H1 (cell line): ENCODE measurements at regions not wholly inside any gene's neighbourhood (a gene's known extent, or its start where the extent isn't known, plus 50 kb on each side); places are given as distances from the start of the nearest gene placed in this dataset.

Experiments
- CTCF ChIA-PET: fragments of 300-600 bp; sonication (Branson Sonifier 250); formaldehyde crosslinking; loops from one replicate; lab custom pipeline; 2021; ENCODE audit not compliant: partially characterized antibody; lab: Charles Lee
- POLR2A ChIA-PET: fragments of 300-600 bp; sonication (Branson Sonifier 250); formaldehyde crosslinking; loops from one replicate; lab custom pipeline; 2021; ENCODE audit warnings: inconsistent platforms; ENCODE audit not compliant: partially characterized antibody; lab: Charles Lee
- DNase-seq, 2 experiments: peaks; one replicate each; pipeline versions ENCODE4 v3.0.0 to v3.0.0-alpha.2; 2010 to 2022; ENCODE audit warnings: low spot score in 2 of 2, low read depth in 1 of 2, mixed read lengths in 1 of 2
- FAIRE-seq: peaks from 2 replicates; lab custom pipeline; 2011; peaks lifted over from hg19 to GRCh38; lab: Jason Lieb, UNC
- H2AFZ ChIP-seq: 2 replicates; pipeline ENCODE4 v1.8.1; 2012; ENCODE audit warnings: low read length, inconsistent platforms
- H2AK5ac ChIP-seq: 2 replicates; pipeline ENCODE4 v1.6.1; 2013; ENCODE audit warnings: low read depth, low read length
- H2BK120ac ChIP-seq: replicated peaks from 2 replicates; pipeline ENCODE3; 2013; ENCODE audit warnings: low read depth, low read length, inconsistent platforms
- H2BK12ac ChIP-seq: 2 replicates; pipeline ENCODE4 v1.6.1; 2013; ENCODE audit warnings: low read depth, low read length
- H2BK15ac ChIP-seq: 2 replicates; pipeline ENCODE4 v1.6.1; 2013; ENCODE audit warnings: low read length
- H2BK20ac ChIP-seq: 2 replicates; pipeline ENCODE4 v1.6.1; 2013; ENCODE audit warnings: low read length
- H2BK5ac ChIP-seq: 2 replicates; pipeline ENCODE4 v1.6.1; 2013; ENCODE audit warnings: low read depth, low read length
- H3K14ac ChIP-seq: 2 replicates; pipeline ENCODE4 v1.6.1; 2013; ENCODE audit warnings: inconsistent platforms; ENCODE audit not compliant: insufficient read length
- H3K18ac ChIP-seq: 2 replicates; pipeline ENCODE4 v1.6.1; 2013; ENCODE audit warnings: low read length; ENCODE audit errors: extremely low read depth
- H3K23ac ChIP-seq: 2 replicates; pipeline ENCODE4 v1.6.1; 2013; ENCODE audit warnings: inconsistent platforms; ENCODE audit not compliant: insufficient read length
- H3K23me2 ChIP-seq: 2 replicates; pipeline ENCODE4 v1.6.1; 2013; ENCODE audit warnings: low read depth, low read length
- H3K27ac ChIP-seq: 2 replicates; pipeline ENCODE4 v1.6.1; 2011; ENCODE audit warnings: low read depth, low read length, inconsistent platforms
- H3K27me3 ChIP-seq, 4 experiments: replicated peaks in 1 of 4; 1 replicate in 1 of 4; 2 replicates in 3 of 4; pipeline versions ENCODE4 v1.6.1 to v1.8.1; 2011 to 2013; ENCODE audit warnings: low read length in 3 of 4, mild to moderate bottlenecking in 3 of 4, inconsistent platforms in 2 of 4, mixed read lengths in 2 of 4, moderate library complexity in 1 of 4; ENCODE audit not compliant: control insufficient read depth in 3 of 4, insufficient read depth in 3 of 4; ENCODE audit errors: extremely low read depth in 1 of 4
- H3K36me3 ChIP-seq, 4 experiments: 2 replicates each; pipeline versions ENCODE4 v1.6.1 to v1.8.1; 2011 to 2013; ENCODE audit warnings: mild to moderate bottlenecking in 4 of 4, low read length in 3 of 4, moderate library complexity in 2 of 4, control low read depth in 1 of 4, inconsistent platforms in 1 of 4; ENCODE audit not compliant: insufficient read depth in 4 of 4, control insufficient read depth in 2 of 4
- H3K4ac ChIP-seq: replicated peaks from 2 replicates; pipeline ENCODE3; 2013; ENCODE audit warnings: low read length, low read depth, mixed read lengths, inconsistent platforms; ENCODE audit not compliant: insufficient read length
- H3K4me1 ChIP-seq, 4 experiments: replicated peaks in 1 of 4; 1 replicate in 1 of 4; 2 replicates in 3 of 4; pipeline versions ENCODE4 v1.6.1 to v1.8.1; 2011 to 2013; ENCODE audit warnings: low read length in 3 of 4, inconsistent platforms in 2 of 4, mixed read lengths in 1 of 4; ENCODE audit not compliant: insufficient read depth in 4 of 4, control insufficient read depth in 3 of 4
- H3K4me2 ChIP-seq, 2 experiments: 2 replicates each; pipeline versions ENCODE4 v1.6.1 to v1.8.1; 2011 to 2013; ENCODE audit warnings: low read depth in 2 of 2, low read length in 2 of 2, control low read depth in 1 of 2, inconsistent platforms in 1 of 2, mild to moderate bottlenecking in 1 of 2; ENCODE audit not compliant: insufficient read depth in 1 of 2
- H3K4me3 ChIP-seq, 4 experiments: fragments of 200-600, 300-600 bp in 1 of 4; sonication (generic), shearing (Covaris generic), sonication (Bioruptor Twin) in 1 of 4; 2 replicates each; pipeline versions ENCODE4 v1.5.1 to v1.8.1; 2011 to 2016; ENCODE audit warnings: low read length in 4 of 4, low read depth in 3 of 4, control low read depth in 2 of 4, inconsistent platforms in 2 of 4, mild to moderate bottlenecking in 2 of 4, mixed read lengths in 1 of 4, moderate library complexity in 1 of 4; ENCODE audit not compliant: insufficient read depth in 2 of 4; ENCODE audit errors: extremely low read depth in 1 of 4
- H3K56ac ChIP-seq: replicated peaks from 2 replicates; pipeline ENCODE3; 2013; ENCODE audit warnings: low read depth, mild to moderate bottlenecking, mixed read lengths, low read length, inconsistent platforms; ENCODE audit not compliant: insufficient read length
- H3K79me1 ChIP-seq: 2 replicates; pipeline ENCODE4 v1.6.1; 2013; ENCODE audit warnings: low read depth, low read length, control low read depth
- H3K79me2 ChIP-seq, 2 experiments: 2 replicates each; pipeline versions ENCODE4 v1.6.1 to v1.8.1; 2012 to 2013; ENCODE audit warnings: low read length in 2 of 2, mild to moderate bottlenecking in 2 of 2, inconsistent platforms in 1 of 2; ENCODE audit not compliant: insufficient read depth in 2 of 2, control insufficient read depth in 1 of 2
- H3K9ac ChIP-seq, 4 experiments: replicated peaks in 1 of 4; 1 replicate in 1 of 4; 2 replicates in 3 of 4; pipeline versions ENCODE4 v1.6.1 to v1.8.1; 2011 to 2013; ENCODE audit warnings: low read depth in 3 of 4, low read length in 3 of 4, control low read depth in 2 of 4, mild to moderate bottlenecking in 2 of 4, moderate library complexity in 2 of 4, inconsistent platforms in 1 of 4; ENCODE audit errors: extremely low read depth in 1 of 4
- H3K9me3 ChIP-seq, 2 experiments: 2 replicates each; pipeline versions ENCODE4 v1.6.1 to v1.8.1; 2012 to 2013; ENCODE audit warnings: mild to moderate bottlenecking in 2 of 2, moderate library complexity in 2 of 2, control low read depth in 1 of 2, inconsistent platforms in 1 of 2, low read depth in 1 of 2, low read length in 1 of 2, mixed read lengths in 1 of 2; ENCODE audit not compliant: insufficient read depth in 2 of 2
- H4K20me1 ChIP-seq, 2 experiments: replicated peaks in 1 of 2; 2 replicates each; pipeline versions ENCODE3 to v1.8.1; 2011 to 2013; ENCODE audit warnings: inconsistent platforms in 2 of 2, low read length in 2 of 2, mild to moderate bottlenecking in 1 of 2; ENCODE audit not compliant: insufficient read depth in 2 of 2, control insufficient read depth in 1 of 2
- H4K5ac ChIP-seq: 2 replicates; pipeline ENCODE4 v1.6.1; 2013; ENCODE audit warnings: low read length, low read depth, mixed read lengths, inconsistent platforms; ENCODE audit not compliant: insufficient read length
- H4K8ac ChIP-seq: 2 replicates; pipeline ENCODE4 v1.8.0; 2013; ENCODE audit warnings: mild to moderate bottlenecking, moderate library complexity, low read length, inconsistent platforms; ENCODE audit not compliant: insufficient read depth; ENCODE audit errors: extremely low read depth
- H4K91ac ChIP-seq: replicated peaks from 2 replicates; pipeline ENCODE3; 2013; ENCODE audit warnings: low read length, mixed read lengths, inconsistent platforms; ENCODE audit not compliant: insufficient read length
- CBX8 ChIP-seq: fragments of 300-800, 300-1000 bp; sonication (generic); IDR thresholded peaks from 2 replicates; pipeline ENCODE4 v1.7.1; 2016; ENCODE audit warnings: low read depth, low read length, borderline replicate concordance
- EGR1 ChIP-seq: IDR thresholded peaks from 2 replicates; pipeline ENCODE4 v1.6.1; 2011; ENCODE audit warnings: low read depth, low read length, borderline replicate concordance
- HDAC2 ChIP-seq, 2 experiments: fragments of 300-600 bp in 1 of 2; sonication (generic) in 1 of 2; IDR thresholded peaks; 2 replicates each; pipeline ENCODE4 v1.6.1; 2011 to 2012; ENCODE audit warnings: low read depth in 2 of 2, low read length in 2 of 2, mild to moderate bottlenecking in 2 of 2, moderate library complexity in 2 of 2, borderline replicate concordance in 1 of 2, inconsistent platforms in 1 of 2
- HDAC6 ChIP-seq: IDR thresholded peaks from one replicate; pipeline ENCODE4 v1.7.1; 2012; ENCODE audit warnings: low read depth, mild to moderate bottlenecking, inconsistent platforms, low read length, moderate library complexity
- JUND ChIP-seq: IDR thresholded peaks from 2 replicates; pipeline ENCODE4 v1.6.1; 2011; ENCODE audit warnings: mild to moderate bottlenecking, improper control_type of control experiment, low read length
- KDM4A ChIP-seq: IDR thresholded peaks from one replicate; pipeline ENCODE4 v1.7.1; 2012; ENCODE audit warnings: low read depth, mild to moderate bottlenecking, moderate library complexity, low read length, inconsistent platforms; ENCODE audit not compliant: severe bottlenecking
- MAFK ChIP-seq: IDR thresholded peaks from 2 replicates; pipeline ENCODE4 v1.6.1; 2012; ENCODE audit warnings: low read depth, mild to moderate bottlenecking, improper control_type of control experiment, low read length
- NRF1 ChIP-seq: IDR thresholded peaks from 2 replicates; pipeline ENCODE4 v1.6.1; 2011; ENCODE audit warnings: mild to moderate bottlenecking, low read depth, low read length, improper control_type of control experiment
- SRF ChIP-seq: IDR thresholded peaks from 2 replicates; pipeline ENCODE4 v1.6.1; 2011; ENCODE audit warnings: mild to moderate bottlenecking, low read depth, low read length, moderate library complexity
- ZNF274 ChIP-seq: IDR thresholded peaks from 2 replicates; pipeline ENCODE4 v1.7.0; 2012; ENCODE audit warnings: low read length, borderline replicate concordance; ENCODE audit errors: extremely low read depth
- WGBS, 2 experiments: shearing (Covaris generic) in 1 of 2; methylation state at CpG; one replicate each; pipeline versions ENCODE4 v1.1.6 to v1.1.7; 2013 to 2015; ENCODE audit warnings: low lambda C conversion rate in 2 of 2, mixed read lengths in 2 of 2, inconsistent platforms in 1 of 2, low coverage in 1 of 2, missing lambda C conversion rate in 1 of 2; ENCODE audit not compliant: insufficient replicate concordance in 2 of 2, insufficient coverage in 1 of 2, insufficient read length in 1 of 2; ENCODE audit errors: extremely low coverage in 1 of 2, missing lambda C conversion rate in 1 of 2; 5-methylcytosine and 5-hydroxymethylcytosine counted together
- TF ChIP-seq, protein P1 (sequence below): IDR thresholded peaks from 2 replicates; pipeline ENCODE4 v1.6.1; 2012; ENCODE audit warnings: low read length, inconsistent platforms
- TF ChIP-seq, protein P2 (sequence below): IDR thresholded peaks from 2 replicates; pipeline ENCODE4 v1.6.1; 2011; ENCODE audit warnings: low read length, improper control_type of control experiment

DNA sequence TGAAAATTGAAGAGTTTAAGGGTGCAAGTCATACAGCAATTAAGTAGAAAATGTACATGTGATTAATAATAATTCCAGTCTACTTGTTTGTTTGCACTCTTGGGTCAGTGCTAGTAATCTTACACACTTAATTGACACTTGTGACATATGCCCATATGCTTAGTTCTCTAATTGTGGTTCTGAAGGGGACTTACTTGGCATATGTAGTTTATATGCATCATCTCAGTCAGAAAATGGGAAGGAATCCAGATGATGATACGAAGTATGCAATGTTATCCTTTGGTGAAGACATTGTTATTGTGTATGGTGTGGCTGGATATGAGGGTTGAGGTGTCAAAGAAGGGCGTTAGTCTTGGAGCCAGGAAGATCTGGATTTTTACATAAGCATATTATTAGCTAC lies 193.5 kb upstream of the HDAC9 start:
- H4K20me1 ChIP-seq, result no peaks in the 10 kb centered on the region
- H3K18ac ChIP-seq, result no peak overlapping the region
- ChIA-PET POLR2A (no interaction called here), CTCF (interaction anchor here (0.7 to 1.1 kb wide), 2 partner anchors 22 to 26 kb away, joined by 3 read pairs; no protein-coding TSS in a partner anchor)
- H3K79me1 ChIP-seq, result no peaks in the 10 kb centered on the region
- no peaks in the 10 kb centered on the region for H3K4me1 ChIP-seq
- H2BK5ac ChIP-seq, result no peak overlapping the region
- no peak overlapping the region for H3K4ac ChIP-seq
- H3K9ac ChIP-seq, result no peak overlapping the region
- no peaks in the 10 kb centered on the region for H3K36me3 ChIP-seq
- H2BK20ac ChIP-seq, result no peak overlapping the region
- H3K23ac ChIP-seq, result no peak overlapping the region
- H3K14ac ChIP-seq, result no peak overlapping the region
- H2BK15ac ChIP-seq, result no peak overlapping the region
- WGBS, 2 experiments, result 89% methylated on average over 2 of the region's 2 CpGs; no CpG with 5 or more reads in 1 of the 2 experiments
- no peaks in the 10 kb centered on the region for H3K23me2 ChIP-seq
- H3K9me3 ChIP-seq, result no peaks in the 10 kb centered on the region
- no peaks in the 10 kb centered on the region for H3K27me3 ChIP-seq
- FAIRE-seq (no peak), DNase-seq (no peak)
- H4K8ac ChIP-seq, result no peak overlapping the region
- H4K5ac ChIP-seq, result no peak overlapping the region
- H2BK120ac ChIP-seq, result no peak overlapping the region
- H4K91ac ChIP-seq, result no peak overlapping the region
- H3K56ac ChIP-seq, result no peak overlapping the region
- no peak overlapping the region for H2AFZ ChIP-seq
- H3K4me3 ChIP-seq, result no peak overlapping the region
- H2AK5ac ChIP-seq, result no peak overlapping the region
- no peak overlapping the region for H3K4me2 ChIP-seq
- no peaks in the 10 kb centered on the region for H3K79me2 ChIP-seq
- H3K27ac ChIP-seq, result no peak overlapping the region
- H2BK12ac ChIP-seq, result no peak overlapping the region
- TF ChIP-seq EGR1, result no peak
- TF ChIP-seq CBX8, result no peak
- no peak for TF ChIP-seq MAFK
- TF ChIP-seq, protein P1, sequence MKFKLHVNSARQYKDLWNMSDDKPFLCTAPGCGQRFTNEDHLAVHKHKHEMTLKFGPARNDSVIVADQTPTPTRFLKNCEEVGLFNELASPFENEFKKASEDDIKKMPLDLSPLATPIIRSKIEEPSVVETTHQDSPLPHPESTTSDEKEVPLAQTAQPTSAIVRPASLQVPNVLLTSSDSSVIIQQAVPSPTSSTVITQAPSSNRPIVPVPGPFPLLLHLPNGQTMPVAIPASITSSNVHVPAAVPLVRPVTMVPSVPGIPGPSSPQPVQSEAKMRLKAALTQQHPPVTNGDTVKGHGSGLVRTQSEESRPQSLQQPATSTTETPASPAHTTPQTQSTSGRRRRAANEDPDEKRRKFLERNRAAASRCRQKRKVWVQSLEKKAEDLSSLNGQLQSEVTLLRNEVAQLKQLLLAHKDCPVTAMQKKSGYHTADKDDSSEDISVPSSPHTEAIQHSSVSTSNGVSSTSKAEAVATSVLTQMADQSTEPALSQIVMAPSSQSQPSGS, result no peak
- TF ChIP-seq KDM4A, result no peak
- TF ChIP-seq, protein P2, sequence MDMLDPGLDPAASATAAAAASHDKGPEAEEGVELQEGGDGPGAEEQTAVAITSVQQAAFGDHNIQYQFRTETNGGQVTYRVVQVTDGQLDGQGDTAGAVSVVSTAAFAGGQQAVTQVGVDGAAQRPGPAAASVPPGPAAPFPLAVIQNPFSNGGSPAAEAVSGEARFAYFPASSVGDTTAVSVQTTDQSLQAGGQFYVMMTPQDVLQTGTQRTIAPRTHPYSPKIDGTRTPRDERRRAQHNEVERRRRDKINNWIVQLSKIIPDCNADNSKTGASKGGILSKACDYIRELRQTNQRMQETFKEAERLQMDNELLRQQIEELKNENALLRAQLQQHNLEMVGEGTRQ, result no peak
- no peak for TF ChIP-seq SRF
- no peak for TF ChIP-seq HDAC2 (IDR thresholded peaks at IDR 0.05; ENCODE audit: borderline replicate concordance in 1 of 2, low read depth in 2 of 2, low read length in 2 of 2)
- TF ChIP-seq JUND, result no peak
- TF ChIP-seq ZNF274, result no peak
- TF ChIP-seq NRF1, result no peak
- TF ChIP-seq HDAC6, result no peak
